SK-N-SH (cell line): ENCODE measurements at regions not wholly inside any gene's neighbourhood (a gene's known extent, or its start where the extent isn't known, plus 50 kb on each side); places are given as distances from the start of the nearest gene placed in this dataset.

Experiments
- CTCF ChIA-PET: fragments of 300-600, 350-600 bp; formaldehyde crosslinking; extraction: SDS; loops from one replicate; lab custom pipeline; 2021; lab: Yijun Ruan, JAX
- POLR2A ChIA-PET: fragments of 350-600 bp; sonication (Branson Sonifier 250); formaldehyde crosslinking; extraction: SDS; loops from one replicate; lab custom pipeline; 2020; ENCODE audit warnings: antibody characterized with exemption, inconsistent platforms; lab: Yijun Ruan, JAX
- DNase-seq: peaks from one replicate; pipeline ENCODE4 v3.0.0; 2012
- H2AFZ ChIP-seq: fragments of 200-600 bp; sonication (generic); 2 replicates; pipeline ENCODE4 v1.8.1; 2016; ENCODE audit warnings: antibody characterized with exemption, mild to moderate bottlenecking, low read depth
- H3F3A ChIP-seq: fragments of 200-600 bp; sonication (generic); replicated peaks from 2 replicates; pipeline ENCODE3; 2016; ENCODE audit warnings: antibody characterized with exemption, mild to moderate bottlenecking; ENCODE audit not compliant: insufficient read depth
- H3K27ac ChIP-seq, 2 experiments: fragments of 200-500 bp in 1 of 2; fragments of 200-600 bp in 1 of 2; sonication (Bioruptor generic) in 1 of 2; sonication (generic), shearing (Covaris generic) in 1 of 2; 2 replicates each; pipeline versions ENCODE4 v1.5.1 to v1.6.1; 2014 to 2016; ENCODE audit warnings: low read depth in 2 of 2, inconsistent platforms in 1 of 2, low read length in 1 of 2, mild to moderate bottlenecking in 1 of 2, mixed read lengths in 1 of 2
- H3K27me3 ChIP-seq: fragments of 200-600 bp; sonication (generic), shearing (Covaris generic); 2 replicates; pipeline ENCODE4 v1.6.1; 2016; ENCODE audit warnings: mixed run types; ENCODE audit not compliant: insufficient read depth
- H3K36me3 ChIP-seq, 2 experiments: fragments of 200-500 bp in 1 of 2; fragments of 200-600 bp in 1 of 2; sonication (Bioruptor generic) in 1 of 2; sonication (generic) in 1 of 2; replicated peaks in 1 of 2; 2 replicates each; pipeline versions ENCODE3 to v1.5.1; 2014 to 2016; ENCODE audit warnings: low read length in 1 of 2, mild to moderate bottlenecking in 1 of 2; ENCODE audit not compliant: insufficient read depth in 2 of 2, control insufficient read depth in 1 of 2
- H3K4me1 ChIP-seq, 2 experiments: fragments of 200-500 bp in 1 of 2; fragments of 200-600 bp in 1 of 2; sonication (Bioruptor generic) in 1 of 2; sonication (generic), shearing (Covaris generic) in 1 of 2; 2 replicates each; pipeline versions ENCODE4 v1.5.1 to v1.6.1; 2014 to 2016; ENCODE audit warnings: low read depth in 1 of 2, low read length in 1 of 2, mixed run types in 1 of 2; ENCODE audit not compliant: insufficient read depth in 2 of 2, control insufficient read depth in 1 of 2
- H3K4me2 ChIP-seq: fragments of 200-600 bp; sonication (generic), shearing (Covaris generic); 2 replicates; pipeline ENCODE4 v1.6.1; 2017; ENCODE audit warnings: mixed run types
- H3K4me3 ChIP-seq, 2 experiments: fragments of 200-500 bp in 1 of 2; fragments of 200-600 bp in 1 of 2; sonication (Bioruptor generic) in 1 of 2; sonication (generic), shearing (Covaris generic) in 1 of 2; 2 replicates each; pipeline versions ENCODE4 v1.5.1 to v1.8.1; 2014 to 2016; ENCODE audit warnings: low read depth in 2 of 2, inconsistent platforms in 1 of 2, low read length in 1 of 2, mild to moderate bottlenecking in 1 of 2, mixed read lengths in 1 of 2, moderate library complexity in 1 of 2
- H3K79me2 ChIP-seq: fragments of 200-600 bp; sonication (generic); 2 replicates; pipeline ENCODE4 v1.8.1; 2017; ENCODE audit warnings: mild to moderate bottlenecking; ENCODE audit not compliant: insufficient read depth
- H3K9ac ChIP-seq: fragments of 200-600 bp; sonication (generic); 2 replicates; pipeline ENCODE4 v1.6.1; 2017; ENCODE audit warnings: mixed run types
- H3K9me2 ChIP-seq: fragments of 200-600 bp; sonication (generic); 2 replicates; pipeline ENCODE4 v1.6.1; 2017; ENCODE audit warnings: mixed run types
- H3K9me3 ChIP-seq: fragments of 200-600 bp; sonication (generic); 2 replicates; pipeline ENCODE4 v1.6.1; 2017; ENCODE audit warnings: mixed run types, mild to moderate bottlenecking, moderate library complexity
- H4K20me1 ChIP-seq: fragments of 200-600 bp; sonication (generic); 2 replicates; pipeline ENCODE4 v1.6.1; 2017; ENCODE audit warnings: mild to moderate bottlenecking, mixed run types; ENCODE audit not compliant: insufficient read depth
- CTCF ChIP-seq: fragments of 200-600 bp; sonication (generic); IDR thresholded peaks from 2 replicates; pipeline ENCODE4 v1.6.1; 2017; ENCODE audit warnings: antibody characterized with exemption, mild to moderate bottlenecking, moderate library complexity
- ELF1 ChIP-seq: IDR thresholded peaks from 2 replicates; pipeline ENCODE4 v1.4.0; 2012
- EP300 ChIP-seq, 2 experiments: IDR thresholded peaks; 2 replicates each; pipeline versions ENCODE4 v1.4.0 to v1.6.1; 2012; ENCODE audit warnings: borderline replicate concordance in 1 of 2, low read depth in 1 of 2, low read length in 1 of 2
- FOXM1 ChIP-seq: IDR thresholded peaks from 2 replicates; pipeline ENCODE4 v1.4.0; 2012; ENCODE audit warnings: low read depth, mild to moderate bottlenecking
- GABPA ChIP-seq: IDR thresholded peaks from 2 replicates; pipeline ENCODE4 v1.4.0; 2012; ENCODE audit warnings: low read depth, mild to moderate bottlenecking
- IRF3 ChIP-seq: fragments of 150-350 bp; IDR thresholded peaks from 2 replicates; pipeline ENCODE4 v1.6.1; 2016; ENCODE audit warnings: mild to moderate bottlenecking, low read depth, low read length
- JUND ChIP-seq: IDR thresholded peaks from 2 replicates; pipeline ENCODE4 v1.4.0; 2012
- MAX ChIP-seq: IDR thresholded peaks from 2 replicates; pipeline ENCODE4 v1.4.0; 2012; ENCODE audit warnings: low read depth
- PBX3 ChIP-seq: IDR thresholded peaks from 2 replicates; pipeline ENCODE4; 2012
- POLR2AphosphoS5 ChIP-seq: IDR thresholded peaks from 2 replicates; pipeline ENCODE4 v1.6.1; 2012; ENCODE audit warnings: low read depth, low read length
- RAD21 ChIP-seq: IDR thresholded peaks from 2 replicates; pipeline ENCODE4 v1.6.1; 2012; ENCODE audit warnings: mild to moderate bottlenecking, low read length
- RFX5 ChIP-seq: IDR thresholded peaks from 2 replicates; pipeline ENCODE4 v1.6.1; 2012; ENCODE audit warnings: mild to moderate bottlenecking, improper control_type of control experiment, low read length
- TAF1 ChIP-seq: IDR thresholded peaks from 2 replicates; pipeline ENCODE4 v1.6.1; 2012; ENCODE audit warnings: low read depth, mild to moderate bottlenecking, low read length, moderate library complexity, borderline replicate concordance
- TCF12 ChIP-seq: IDR thresholded peaks from 2 replicates; pipeline ENCODE4 v1.4.0; 2012
- USF1 ChIP-seq: IDR thresholded peaks from 2 replicates; pipeline ENCODE4 v1.4.0; 2012; ENCODE audit warnings: low read depth, borderline replicate concordance
- USF2 ChIP-seq: fragments of 150-350 bp; IDR thresholded peaks from 2 replicates; pipeline ENCODE4 v1.6.1; 2017; ENCODE audit warnings: antibody characterized with exemption, low read length, low read depth, borderline replicate concordance
- WGBS: methylation state at CpG from one replicate; pipeline ENCODE4 v1.1.6; 2017; ENCODE audit warnings: low lambda C conversion rate; 5-methylcytosine and 5-hydroxymethylcytosine counted together

GRCh38 chr15:92705764-92706163 is 50.2 kb upstream of the FAM174B start:
- no peak overlapping the region for H2AFZ ChIP-seq
- POLR2A ChIA-PET = no interaction called here
- H3K9me3 ChIP-seq = no peaks in the 10 kb centered on the region
- no peaks in the 10 kb centered on the region for H3F3A ChIP-seq
- TF ChIP-seq IRF3 (no peak), JUND (no peak), POLR2AphosphoS5 (no peak), ELF1 (no peak), CTCF (no peak), USF2 (no peak), TAF1 (no peak), FOXM1 (no peak), GABPA (no peak), RAD21 (no peak)
- TF ChIP-seq, all 33 proteins: peak for 0
- H4K20me1 ChIP-seq = no peaks in the 10 kb centered on the region
- no peak for DNase-seq
- no peaks in the 10 kb centered on the region for H3K36me3 ChIP-seq
- no peak overlapping the region for H3K4me3 ChIP-seq
- H3K27ac ChIP-seq = no peak overlapping the region
- H3K79me2 ChIP-seq = no peaks in the 10 kb centered on the region
- H3K4me2 ChIP-seq = no peak overlapping the region
- CTCF ChIA-PET = interaction anchor here (1.2 kb wide), 1 partner anchor 9 kb away, joined by 5 read pairs; no protein-coding TSS in a partner anchor
- no peak overlapping the region for H3K9ac ChIP-seq
- 12% methylated on average over 1 of the region's 1 CpG for WGBS
- H3K27me3 ChIP-seq = no peaks in the 10 kb centered on the region
- H3K9me2 ChIP-seq = no peaks in the 10 kb centered on the region
- peaks cover 0 to 2% of the 10 kb centered on the region in 2 experiments; a peak in 1 of 4 replicates for H3K4me1 ChIP-seq

GRCh38 chr15:92706201-92706600 is 50.6 kb upstream of the FAM174B start:
- Histone ChIP-seq H3K4me1 (peaks cover 0 to 2% of the 10 kb centered on the region in 2 experiments; a peak in 1 of 4 replicates), H4K20me1 (no peaks in the 10 kb centered on the region), H3K36me3 (no peaks in the 10 kb centered on the region), H3K9me3 (no peaks in the 10 kb centered on the region), H2AFZ (no peak overlapping the region), H3K9ac (no peak overlapping the region), H3K4me2 (no peak overlapping the region), H3K27ac (no peak overlapping the region), H3F3A (no peaks in the 10 kb centered on the region), H3K4me3 (no peak overlapping the region), H3K9me2 (no peaks in the 10 kb centered on the region), H3K79me2 (no peaks in the 10 kb centered on the region), H3K27me3 (no peaks in the 10 kb centered on the region)
- no peak for TF ChIP-seq USF1
- no peak for TF ChIP-seq JUND
- no peak for TF ChIP-seq RFX5
- TF ChIP-seq GABPA = no peak
- TF ChIP-seq MAX = no peak
- no peak for TF ChIP-seq CTCF
- no peak for TF ChIP-seq EP300 (IDR thresholded peaks at IDR 0.05; ENCODE audit: borderline replicate concordance in 1 of 2, low read depth in 1 of 2, low read length in 1 of 2)
- no peak for TF ChIP-seq PBX3
- TF ChIP-seq TCF12 = no peak
- WGBS = 41% methylated on average over 7 of the region's 7 CpGs
- ChIA-PET POLR2A (no interaction called here), CTCF (interaction anchor here (1.2 kb wide), 1 partner anchor 9 kb away, joined by 5 read pairs; no protein-coding TSS in a partner anchor)
- no peak for DNase-seq
